Prostate gland (tissue), 2 donors: ENCODE measurements at regions not wholly inside any gene's neighbourhood (a gene's known extent, or its start where the extent isn't known, plus 50 kb on each side); places are given as distances from the start of the nearest gene placed in this dataset.

Experiments
- CTCF ChIP-seq, 4 experiments: fragments of 200-600 bp in 2 of 4; fragments of 450-650 bp in 2 of 4; sonication (generic) in 2 of 4; IDR thresholded peaks; 1 replicate in 3 of 4; 2 replicates in 1 of 4; pipeline ENCODE4 v1.5.1; 2016 to 2019; ENCODE audit warnings: antibody characterized with exemption in 4 of 4, mild to moderate bottlenecking in 2 of 4, moderate library complexity in 2 of 4
- POLR2A ChIP-seq: fragments of 450-650 bp; IDR thresholded peaks from one replicate; pipeline ENCODE4 v1.6.1; 2016; ENCODE audit warnings: antibody characterized with exemption, mild to moderate bottlenecking
- POLR2AphosphoS5 ChIP-seq: sonication (generic); formaldehyde crosslinking; IDR thresholded peaks from one replicate; pipeline ENCODE4 v1.6.1; 2017; ENCODE audit warnings: antibody characterized with exemption

GRCh38 chr12:115094163-115094816, 410.3 kb upstream of the TBX3 start:
- TF ChIP-seq CTCF (IDR thresholded peaks at IDR 0.05) (no peak), POLR2A (no peak), POLR2AphosphoS5 (no peak)
